ENCODE measurements at regions not wholly inside any gene's neighbourhood (a gene's known extent, or its start where the extent isn't known, plus 50 kb on each side); places are given as distances from the start of the nearest gene placed in this dataset.

GRCh38 chr18:42536442-42536841 is 579.0 kb downstream of the RIT2 start:
- no peak for TF ChIP-seq CTCF (IDR thresholded peaks at IDR 0.05)
- no peak for TF ChIP-seq POLR2A (IDR thresholded peaks at IDR 0.05)
- TF ChIP-seq POLR2AphosphoS5 (IDR thresholded peaks at IDR 0.05): no peak
- TF ChIP-seq EP300 (IDR thresholded peaks at IDR 0.05; ENCODE audit: low read depth): no peak
